NCI-H2081 (cell line): ENCODE measurements at regions not wholly inside any gene's neighbourhood (a gene's known extent, or its start where the extent isn't known, plus 50 kb on each side); places are given as distances from the start of the nearest gene placed in this dataset.

Experiments used
- DNase-seq, 2 experiments: peaks; one replicate each; lab custom pipeline; 2025; lab: John Stamatoyannopoulos, UW

- no peak for DNase-seq
Measured at GRCh38 chr11:116148645-116149044, 624.1 kb downstream of the BUD13 start.

GRCh38 chr11:116148056-116148455 lies 624.7 kb downstream of the BUD13 start:
- peak in 1 of 2 experiments; percentile 51 for DNase-seq

DNA sequence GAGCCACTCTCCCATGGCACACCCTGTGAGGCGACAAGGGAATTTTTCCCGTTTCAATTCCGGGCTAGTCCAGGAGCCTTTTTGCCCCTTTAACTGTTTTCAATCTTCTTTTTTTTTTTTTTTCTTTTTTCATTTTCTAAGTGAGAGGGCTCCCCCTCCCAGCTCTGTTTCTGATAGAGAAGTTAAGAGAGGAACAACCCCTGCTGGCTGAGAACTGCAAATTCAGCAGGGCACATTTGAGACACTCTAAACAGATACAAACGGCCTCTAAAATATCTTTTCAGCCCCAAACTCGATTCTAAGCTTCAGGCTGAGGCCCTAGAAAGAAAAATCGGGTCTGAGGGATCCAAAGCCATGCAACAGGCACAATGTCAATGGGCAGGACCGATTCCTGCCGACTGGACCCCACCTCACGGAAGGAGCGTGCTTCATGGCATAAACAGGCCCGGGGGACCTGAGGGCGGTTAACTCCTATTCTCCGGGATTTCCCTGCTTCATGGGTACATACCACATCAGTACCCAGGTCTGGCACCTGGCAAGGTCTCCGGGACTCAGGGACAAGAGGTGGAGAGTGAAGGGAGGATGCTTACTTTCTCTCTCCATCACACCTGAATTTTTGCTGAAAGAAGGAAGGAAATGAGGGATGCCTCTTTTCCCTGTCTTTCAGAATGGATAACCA lies 627.5 kb downstream of the BUD13 start:
- DNase-seq, result no peak

DNA sequence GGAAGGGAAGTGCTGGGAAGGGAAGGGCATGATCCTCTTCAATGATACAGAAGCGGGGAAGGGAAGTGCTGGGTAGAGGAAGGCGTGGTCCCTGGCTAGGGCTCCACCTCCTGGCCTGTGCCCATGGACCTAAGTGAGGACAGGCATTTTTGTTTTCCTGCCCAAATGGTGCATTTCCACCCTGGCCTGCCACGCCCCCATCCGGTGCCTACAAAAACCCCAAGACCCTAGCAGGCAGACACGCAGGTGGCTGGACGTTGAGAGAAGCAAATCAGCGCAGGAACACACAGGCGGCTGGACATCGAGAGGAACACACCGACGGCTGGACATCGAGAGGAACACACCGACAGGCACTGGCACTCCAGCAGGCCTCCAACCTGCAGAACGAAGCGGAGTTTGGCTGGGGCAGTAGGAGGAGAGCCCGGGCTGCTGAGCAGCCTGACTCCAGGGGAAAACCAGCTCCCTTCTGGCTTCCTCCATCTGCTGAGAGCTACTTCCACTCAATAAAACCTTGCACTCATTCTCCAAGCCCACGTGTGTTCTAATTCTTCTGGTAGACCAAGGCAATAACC lies 628.3 kb downstream of the BUD13 start:
- DNase-seq, result no peak

GRCh38 chr11:116138280-116138679 lies 634.1 kb upstream of the CADM1 start:
- no peak for DNase-seq

- DNase-seq, result no peak
Measured at GRCh38 chr11:116137753-116138152, 633.5 kb upstream of the CADM1 start.

GRCh38 chr11:116136987-116137674 lies 632.9 kb upstream of the CADM1 start:
- no peak for DNase-seq

DNA sequence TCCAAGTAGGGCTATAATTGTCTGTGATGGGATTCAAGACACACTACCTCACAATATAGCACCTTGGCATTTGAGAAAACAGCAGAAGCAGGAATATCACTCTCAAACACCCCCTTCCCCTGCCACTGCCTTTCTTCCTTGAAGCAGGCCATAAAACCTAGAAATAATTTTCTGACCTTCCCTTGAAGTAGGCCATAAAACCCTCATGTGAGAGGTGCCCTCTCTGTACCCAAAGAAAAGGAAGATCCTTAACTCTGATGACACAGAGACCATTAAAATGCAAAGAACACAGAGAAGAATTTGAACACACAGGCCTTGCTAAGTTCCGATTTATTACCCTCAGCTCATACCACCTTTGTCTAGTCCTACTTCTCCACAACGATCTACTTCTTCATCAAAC lies 631.7 kb upstream of the CADM1 start:
- no peak for DNase-seq

DNA sequence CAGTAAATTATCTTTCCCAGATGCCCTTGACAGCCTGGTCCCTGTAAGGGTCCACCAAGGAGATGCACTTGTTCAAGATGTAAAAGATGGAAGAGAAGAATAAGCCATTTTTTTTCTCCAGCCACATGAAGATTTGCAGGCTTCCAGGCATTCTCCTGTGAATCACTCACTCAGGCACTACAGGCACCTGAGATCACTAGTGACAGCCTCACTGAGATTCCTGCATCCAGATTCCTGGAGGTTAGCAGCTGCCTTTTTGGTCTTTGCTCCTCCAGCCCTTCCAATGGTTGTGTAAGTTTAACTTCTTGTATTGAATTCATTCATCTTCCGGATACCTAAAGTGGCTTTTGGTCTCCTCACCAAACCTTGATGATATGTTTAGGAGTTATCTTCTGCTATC lies 630.2 kb upstream of the CADM1 start:
- DNase-seq, result no peak

DNA sequence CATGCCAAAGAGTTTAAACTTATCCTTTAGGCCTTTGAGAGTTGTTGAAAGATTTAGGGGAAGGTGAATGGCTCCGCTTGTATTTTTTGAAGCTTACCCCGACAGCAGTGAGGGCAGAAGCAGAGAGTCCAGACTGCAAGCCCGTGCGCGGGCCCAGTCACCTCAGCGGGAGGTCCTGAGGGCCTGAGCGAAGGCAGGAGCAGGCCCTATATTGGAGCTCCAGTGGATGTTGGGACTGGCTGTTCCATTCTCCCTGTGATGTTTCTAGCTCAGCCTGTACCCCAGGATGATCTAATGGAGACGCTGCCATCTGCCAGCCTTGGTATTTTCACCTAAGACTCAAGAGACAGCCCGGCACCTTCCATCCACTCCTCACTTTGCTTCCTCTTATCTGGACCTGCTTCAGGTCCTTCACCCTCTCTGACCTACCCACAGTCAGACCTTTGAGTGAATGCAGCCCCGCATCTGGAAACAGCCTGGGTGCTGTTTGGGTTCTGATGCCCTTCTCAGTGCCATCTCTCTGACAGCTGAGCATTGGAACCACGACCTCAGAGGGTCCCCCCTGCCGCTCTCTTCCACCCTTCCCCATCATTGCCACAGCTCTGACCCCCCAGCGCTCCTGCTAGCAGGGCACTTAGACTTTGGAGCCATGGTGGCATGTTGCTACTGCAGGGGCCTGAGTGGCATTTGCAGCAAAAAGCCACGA lies 628.2 kb upstream of the CADM1 start:
- DNase-seq, result no peak

DNA sequence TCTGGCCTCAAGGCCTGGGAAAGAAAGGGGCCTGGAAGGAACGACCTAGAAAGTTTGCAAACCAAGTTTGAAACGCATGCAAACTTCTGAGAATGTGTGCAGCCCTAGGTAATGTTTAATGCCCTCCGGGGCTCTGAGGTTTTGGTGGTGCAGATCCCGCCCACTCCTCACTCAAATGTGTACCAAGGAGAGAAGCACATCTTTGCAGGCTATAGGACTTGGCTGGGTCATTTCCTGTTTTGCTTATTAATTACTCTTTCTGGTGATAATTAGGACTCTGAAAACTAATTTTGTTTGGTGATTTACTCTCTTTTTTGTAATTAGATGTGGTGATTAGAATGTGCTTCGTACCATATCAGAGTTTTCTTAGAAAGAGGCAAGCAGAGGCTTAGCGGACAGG lies 625.9 kb upstream of the CADM1 start:
- DNase-seq, result no peak

- DNase-seq, result peak in 1 of 2 experiments; percentile 17
Measured at GRCh38 chr11:116129456-116129855, 625.2 kb upstream of the CADM1 start.

- no peak for DNase-seq
Measured at GRCh38 chr11:116126562-116126961, 622.3 kb upstream of the CADM1 start.

DNA sequence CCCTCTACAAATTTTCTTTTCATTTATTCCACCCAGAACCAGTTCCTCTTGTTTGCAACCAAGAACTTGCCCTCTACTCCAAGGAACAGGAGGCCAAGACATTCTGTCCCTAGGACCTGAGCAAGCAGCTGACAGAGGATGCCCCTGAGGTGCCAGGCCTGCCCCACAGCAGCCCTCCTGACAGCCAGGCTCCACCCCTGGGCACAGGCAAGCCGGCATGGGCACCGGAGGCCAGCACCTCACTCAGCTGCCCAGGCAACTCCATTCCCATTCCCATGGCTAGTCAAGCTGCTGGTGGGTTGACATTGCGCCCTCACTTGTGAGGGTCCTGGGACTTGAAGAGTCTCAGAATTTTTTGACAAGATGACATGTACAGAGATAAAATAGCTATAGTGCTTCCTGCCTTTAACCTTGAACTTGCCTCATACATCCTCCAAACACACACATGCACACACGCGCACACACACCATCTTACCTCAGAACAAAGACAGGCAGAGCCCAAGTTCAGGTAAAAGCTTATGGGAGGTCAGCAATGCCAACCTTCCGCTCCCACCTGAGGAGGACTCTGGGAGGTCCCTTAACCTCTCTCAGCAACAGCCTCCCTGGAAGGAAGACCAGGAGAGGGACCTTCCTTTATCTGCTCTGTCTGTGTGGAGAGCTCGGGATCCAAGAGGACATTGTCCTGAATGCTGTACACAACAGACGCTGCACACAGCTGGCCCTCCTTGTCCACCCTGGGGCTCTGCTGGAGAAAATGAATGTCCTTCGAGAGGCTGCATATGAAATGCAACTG lies 620.9 kb upstream of the CADM1 start:
- no peak for DNase-seq

- DNase-seq, result no peak
Measured at GRCh38 chr11:116123739-116124138, 619.5 kb upstream of the CADM1 start.

DNA sequence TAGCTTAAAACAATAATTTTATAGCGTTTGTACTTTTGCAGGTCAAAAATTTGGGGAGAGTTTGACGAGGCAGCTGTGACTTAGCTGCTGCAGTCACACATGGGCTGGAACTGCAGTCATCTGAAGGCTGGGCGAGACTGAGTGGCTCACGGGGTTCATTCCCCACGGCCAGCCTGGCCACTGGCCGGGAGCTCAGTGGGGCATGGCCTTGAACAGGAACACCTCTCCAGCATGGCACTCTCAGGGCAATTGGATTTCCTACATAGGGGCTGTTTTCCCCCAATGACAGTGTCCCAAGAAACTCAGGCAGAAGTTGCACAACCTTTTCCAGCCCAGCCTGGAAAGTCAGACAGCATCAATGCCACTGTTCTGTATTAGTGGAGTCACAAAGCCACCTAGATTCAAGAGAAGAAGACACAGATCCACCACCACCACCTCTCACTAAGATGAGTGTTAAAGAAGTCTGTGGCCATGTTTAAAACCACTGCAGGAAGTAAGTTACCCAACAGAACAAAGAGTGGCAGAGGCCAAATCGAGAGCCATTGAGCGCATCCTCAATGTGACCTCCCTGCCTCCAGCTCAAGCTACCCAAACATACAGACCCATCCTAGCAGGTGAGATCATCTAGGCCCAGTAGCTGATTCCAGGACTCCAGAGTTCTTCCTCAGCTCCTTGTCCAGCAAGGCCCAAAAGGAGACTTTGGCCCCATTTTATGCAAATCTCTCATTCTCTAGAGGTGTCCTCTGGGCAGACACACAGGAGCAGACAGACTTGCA lies 618.7 kb upstream of the CADM1 start:
- DNase-seq, result no peak

DNA sequence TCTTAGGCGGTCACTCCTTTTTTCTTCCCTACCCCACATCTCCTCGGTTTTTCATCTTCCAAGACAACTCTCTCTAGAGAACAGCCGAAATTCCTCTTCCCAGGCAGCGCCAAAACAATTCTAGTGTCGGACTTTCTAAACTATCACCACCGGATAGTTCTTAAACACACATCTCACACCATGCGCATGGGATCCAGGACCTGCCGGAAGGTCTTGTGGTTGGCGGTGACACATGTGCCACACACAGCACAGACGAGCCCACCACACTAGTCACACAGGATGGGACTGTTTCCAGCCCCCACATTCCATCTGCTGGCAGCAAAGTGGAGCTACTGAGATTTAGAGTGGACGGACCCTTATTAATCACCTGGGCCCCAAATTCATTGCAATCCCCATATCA lies 614.9 kb upstream of the CADM1 start:
- DNase-seq, result no peak

DNA sequence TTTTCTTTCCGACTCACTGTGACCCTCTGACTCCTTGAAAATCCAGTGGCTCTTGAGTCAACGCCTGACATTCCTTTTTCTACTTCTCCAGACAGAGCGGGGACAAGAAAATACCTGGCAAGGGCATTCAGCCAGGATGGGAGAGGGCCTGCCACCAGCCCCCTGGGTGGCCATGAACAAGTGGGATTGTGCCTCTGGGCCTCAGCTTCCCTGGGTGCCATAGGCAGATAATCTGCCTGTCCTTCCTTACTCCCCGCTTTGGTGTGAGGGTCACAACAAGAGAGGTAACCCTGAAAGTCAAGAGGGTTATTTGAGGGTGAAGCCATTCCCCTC lies 613.9 kb upstream of the CADM1 start:
- DNase-seq, result no peak

GRCh38 chr11:116117331-116118137 lies 613.3 kb upstream of the CADM1 start:
- no peak for DNase-seq

- DNase-seq, result no peak
Measured at GRCh38 chr11:116115801-116116200, 611.6 kb upstream of the CADM1 start.
